ENCODE measurements at regions not wholly inside any gene's neighbourhood (a gene's known extent, or its start where the extent isn't known, plus 50 kb on each side); places are given as distances from the start of the nearest gene placed in this dataset.
"Not testable (repeated sequence)": the region's sequence is repeated elsewhere in the genome, so short reads cannot be mapped to it uniquely, and the experiment has no call there.

GRCh38 chr12:9543341-9543740, 64.4 kb downstream of the KLRB1 start:
- not testable (repeated sequence) for H3K4me1 Mint-ChIP-seq (ENCODE audit: low read depth, unreplicated experiment); H3K36me3 Mint-ChIP-seq (ENCODE audit: unreplicated experiment); H3K27me3 Mint-ChIP-seq (ENCODE audit: unreplicated experiment); H3K4me3 Mint-ChIP-seq (ENCODE audit: unreplicated experiment); DNase-seq; H3K9me3 Mint-ChIP-seq (ENCODE audit: unreplicated experiment); H3K27ac Mint-ChIP-seq (ENCODE audit: unreplicated experiment)

DNA sequence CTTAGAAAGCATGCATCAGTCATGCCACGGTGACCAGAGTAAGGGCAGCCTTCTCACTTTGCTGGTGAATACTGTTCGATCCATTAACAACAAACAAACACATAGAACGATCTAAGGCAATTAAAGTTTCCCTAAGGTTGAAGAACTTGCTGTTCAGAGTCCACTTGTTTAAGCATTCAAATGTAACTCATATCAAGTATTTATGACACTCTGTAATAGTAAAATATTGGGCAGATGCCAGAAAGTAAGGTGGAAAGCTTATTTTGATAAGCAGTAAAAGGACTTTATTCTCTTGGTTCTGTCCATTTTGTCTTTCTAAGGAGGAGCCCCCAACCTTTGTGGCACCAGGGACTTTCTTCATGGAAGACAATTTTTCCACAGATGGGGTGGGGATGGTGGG, 64.9 kb downstream of the KLRB1 start:
- H3K27ac Mint-ChIP-seq (ENCODE audit: unreplicated experiment); H3K27me3 Mint-ChIP-seq (ENCODE audit: unreplicated experiment): not testable (repeated sequence)

GRCh38 chr12:9515925-9516324, 91.8 kb downstream of the KLRB1 start:
- not testable (repeated sequence) for H3K4me3 Mint-ChIP-seq (ENCODE audit: unreplicated experiment); H3K4me1 Mint-ChIP-seq (ENCODE audit: low read depth, unreplicated experiment); H3K9me3 Mint-ChIP-seq (ENCODE audit: unreplicated experiment); H3K36me3 Mint-ChIP-seq (ENCODE audit: unreplicated experiment); DNase-seq; H3K27ac Mint-ChIP-seq (ENCODE audit: unreplicated experiment); H3K27me3 Mint-ChIP-seq (ENCODE audit: unreplicated experiment)

More for the DNA sequence above, 64.9 kb downstream of the KLRB1 start:
- not testable (repeated sequence) for DNase-seq; H3K4me3 Mint-ChIP-seq (ENCODE audit: unreplicated experiment); H3K36me3 Mint-ChIP-seq (ENCODE audit: unreplicated experiment); H3K4me1 Mint-ChIP-seq (ENCODE audit: low read depth, unreplicated experiment); H3K9me3 Mint-ChIP-seq (ENCODE audit: unreplicated experiment)

DNA sequence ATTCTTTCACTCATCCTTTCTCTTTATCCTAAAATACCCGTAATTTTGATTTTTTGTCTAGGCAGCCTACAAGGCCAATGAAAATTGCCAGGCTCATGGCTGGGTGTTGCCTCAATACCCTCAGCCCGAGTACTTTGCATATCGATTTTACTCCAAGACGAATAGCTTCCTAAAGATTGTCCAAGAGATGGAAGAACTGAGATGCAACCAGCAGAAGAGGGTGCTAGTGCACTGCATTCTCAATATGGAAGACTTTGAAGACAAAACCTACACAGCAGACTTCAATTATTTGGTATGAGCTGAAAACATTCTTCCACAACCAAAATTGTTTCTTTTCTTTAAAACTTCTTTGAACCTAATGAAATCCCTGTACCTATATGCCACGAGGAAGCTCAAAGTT, 95.0 kb downstream of the KLRB1 start:
- DNase-seq; H3K27ac Mint-ChIP-seq (ENCODE audit: unreplicated experiment); H3K9me3 Mint-ChIP-seq (ENCODE audit: unreplicated experiment); H3K4me3 Mint-ChIP-seq (ENCODE audit: unreplicated experiment); H3K27me3 Mint-ChIP-seq (ENCODE audit: unreplicated experiment); H3K4me1 Mint-ChIP-seq (ENCODE audit: low read depth, unreplicated experiment); H3K36me3 Mint-ChIP-seq (ENCODE audit: unreplicated experiment): not testable (repeated sequence)

DNA sequence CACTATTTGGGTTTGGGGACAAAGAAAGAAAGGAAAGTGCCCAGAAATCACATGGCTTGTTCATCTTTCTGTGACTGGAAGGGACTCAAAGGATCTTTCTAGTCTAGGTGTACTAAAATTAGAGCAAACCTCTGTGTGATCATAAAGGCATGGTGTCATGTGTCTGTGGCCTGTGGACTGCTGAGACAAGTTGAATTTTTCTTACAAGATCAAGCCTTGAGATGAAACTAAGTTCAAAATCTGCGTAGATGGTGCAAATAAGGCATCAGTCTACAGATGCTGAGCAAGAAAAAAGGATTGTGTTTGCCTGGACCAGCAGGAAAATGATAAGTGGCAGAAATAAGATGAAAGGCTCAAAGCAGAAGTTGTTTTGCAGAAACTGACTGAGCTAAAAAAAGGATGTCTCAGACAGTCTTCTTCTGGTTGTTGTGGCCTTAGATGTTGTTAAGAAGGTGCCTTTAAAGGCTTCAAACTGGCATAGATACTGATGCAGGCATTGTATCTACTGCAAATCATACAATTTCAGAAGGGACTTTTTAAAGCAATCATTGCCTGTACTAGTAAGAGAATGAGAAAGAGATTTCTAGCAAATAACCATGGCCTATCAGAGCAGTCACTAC, 97.2 kb downstream of the KLRB1 start:
- not testable (repeated sequence) for H3K9me3 Mint-ChIP-seq (ENCODE audit: unreplicated experiment); H3K27me3 Mint-ChIP-seq (ENCODE audit: unreplicated experiment); H3K36me3 Mint-ChIP-seq (ENCODE audit: unreplicated experiment); H3K4me3 Mint-ChIP-seq (ENCODE audit: unreplicated experiment); H3K4me1 Mint-ChIP-seq (ENCODE audit: low read depth, unreplicated experiment); H3K27ac Mint-ChIP-seq (ENCODE audit: unreplicated experiment); DNase-seq

- Mint-ChIP-seq H3K4me1 (ENCODE audit: low read depth, unreplicated experiment) (no peaks in the 10 kb centered on the region), H3K36me3 (ENCODE audit: unreplicated experiment) (no peaks in the 10 kb centered on the region), H3K27me3 (ENCODE audit: unreplicated experiment) (no peaks in the 10 kb centered on the region), H3K9me3 (ENCODE audit: unreplicated experiment) (no peaks in the 10 kb centered on the region), H3K27ac (ENCODE audit: unreplicated experiment) (no peak overlapping the region), H3K4me3 (ENCODE audit: unreplicated experiment) (no peak overlapping the region)
- no peak for DNase-seq
- TF ChIP-seq, protein P1, sequence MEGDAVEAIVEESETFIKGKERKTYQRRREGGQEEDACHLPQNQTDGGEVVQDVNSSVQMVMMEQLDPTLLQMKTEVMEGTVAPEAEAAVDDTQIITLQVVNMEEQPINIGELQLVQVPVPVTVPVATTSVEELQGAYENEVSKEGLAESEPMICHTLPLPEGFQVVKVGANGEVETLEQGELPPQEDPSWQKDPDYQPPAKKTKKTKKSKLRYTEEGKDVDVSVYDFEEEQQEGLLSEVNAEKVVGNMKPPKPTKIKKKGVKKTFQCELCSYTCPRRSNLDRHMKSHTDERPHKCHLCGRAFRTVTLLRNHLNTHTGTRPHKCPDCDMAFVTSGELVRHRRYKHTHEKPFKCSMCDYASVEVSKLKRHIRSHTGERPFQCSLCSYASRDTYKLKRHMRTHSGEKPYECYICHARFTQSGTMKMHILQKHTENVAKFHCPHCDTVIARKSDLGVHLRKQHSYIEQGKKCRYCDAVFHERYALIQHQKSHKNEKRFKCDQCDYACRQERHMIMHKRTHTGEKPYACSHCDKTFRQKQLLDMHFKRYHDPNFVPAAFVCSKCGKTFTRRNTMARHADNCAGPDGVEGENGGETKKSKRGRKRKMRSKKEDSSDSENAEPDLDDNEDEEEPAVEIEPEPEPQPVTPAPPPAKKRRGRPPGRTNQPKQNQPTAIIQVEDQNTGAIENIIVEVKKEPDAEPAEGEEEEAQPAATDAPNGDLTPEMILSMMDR (IDR thresholded peaks at IDR 0.05; ENCODE audit: partially characterized antibody, unreplicated experiment) = no peak
Observed at GRCh38 chr12:9509464-9510161, 98.1 kb downstream of the KLRB1 start.

DNA sequence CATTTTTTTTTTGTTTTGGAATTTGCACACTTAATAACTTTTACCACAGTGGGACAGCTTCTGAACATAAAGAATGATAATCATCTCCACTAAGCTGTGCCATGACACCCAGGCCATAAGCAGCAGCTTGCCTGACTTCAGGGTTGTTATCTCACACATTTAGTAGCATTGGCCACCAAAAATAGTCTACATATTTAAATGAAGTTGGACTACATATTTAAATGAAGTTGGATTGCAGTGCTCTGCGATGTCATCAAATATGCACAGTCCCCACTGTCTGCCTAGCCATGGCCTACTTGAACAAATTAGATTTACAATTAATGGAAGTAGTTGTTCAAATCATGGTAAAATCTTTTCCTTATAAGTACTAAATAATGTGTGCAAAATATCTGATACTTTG, 101.0 kb downstream of the KLRB1 start:
- Mint-ChIP-seq H3K27me3 (ENCODE audit: unreplicated experiment) (no peaks in the 10 kb centered on the region), H3K4me1 (ENCODE audit: low read depth, unreplicated experiment) (no peaks in the 10 kb centered on the region), H3K27ac (ENCODE audit: unreplicated experiment) (no peak overlapping the region), H3K4me3 (ENCODE audit: unreplicated experiment) (no peak overlapping the region), H3K9me3 (ENCODE audit: unreplicated experiment) (no peaks in the 10 kb centered on the region), H3K36me3 (ENCODE audit: unreplicated experiment) (no peaks in the 10 kb centered on the region)
- DNase-seq = no peak
- TF ChIP-seq, protein P1 (IDR thresholded peaks at IDR 0.05; ENCODE audit: partially characterized antibody, unreplicated experiment) = no peak

DNA sequence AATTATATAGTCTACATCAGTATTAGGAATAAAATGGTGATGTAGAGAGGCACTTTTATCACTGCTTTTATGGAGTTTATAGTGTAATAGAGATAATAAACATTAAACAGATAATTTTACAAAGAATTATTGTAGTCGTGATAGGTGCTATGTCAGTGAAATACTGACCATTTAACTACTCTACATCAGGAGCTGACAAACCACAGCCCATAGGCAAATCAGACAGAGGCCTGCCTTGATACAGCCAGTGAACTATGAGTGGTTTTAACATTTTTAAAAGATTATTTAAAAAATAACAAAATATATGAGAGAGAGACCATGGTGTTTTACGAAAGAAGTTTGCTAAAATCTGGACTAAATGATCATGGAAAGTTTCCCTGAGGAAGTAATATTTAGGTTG, 104.3 kb downstream of the KLRB1 start:
- not testable (repeated sequence) for H3K27ac Mint-ChIP-seq (ENCODE audit: unreplicated experiment); H3K9me3 Mint-ChIP-seq (ENCODE audit: unreplicated experiment); H3K4me1 Mint-ChIP-seq (ENCODE audit: low read depth, unreplicated experiment); H3K36me3 Mint-ChIP-seq (ENCODE audit: unreplicated experiment); DNase-seq; H3K4me3 Mint-ChIP-seq (ENCODE audit: unreplicated experiment); H3K27me3 Mint-ChIP-seq (ENCODE audit: unreplicated experiment)

DNA sequence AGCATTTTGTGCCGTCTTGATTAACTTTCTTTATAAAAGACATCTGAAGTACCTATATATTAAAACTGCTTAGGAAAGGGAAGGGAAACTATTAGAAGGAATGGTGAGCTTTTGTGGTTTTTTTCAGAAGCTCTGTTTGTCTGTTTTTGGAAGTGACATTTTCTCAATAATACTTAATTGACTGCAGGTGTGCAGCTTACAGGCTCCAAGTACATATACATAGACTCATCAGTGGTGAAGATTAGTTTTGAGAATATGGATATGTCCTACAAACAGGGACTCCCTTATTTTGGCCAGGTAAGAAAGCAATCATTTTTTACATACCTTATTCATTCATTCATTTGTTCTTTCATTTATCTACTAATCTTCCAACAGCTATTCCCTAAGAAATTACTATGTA, 104.9 kb downstream of the KLRB1 start:
- not testable (repeated sequence) for H3K27me3 Mint-ChIP-seq (ENCODE audit: unreplicated experiment); H3K36me3 Mint-ChIP-seq (ENCODE audit: unreplicated experiment); H3K9me3 Mint-ChIP-seq (ENCODE audit: unreplicated experiment); H3K27ac Mint-ChIP-seq (ENCODE audit: unreplicated experiment); H3K4me3 Mint-ChIP-seq (ENCODE audit: unreplicated experiment); H3K4me1 Mint-ChIP-seq (ENCODE audit: low read depth, unreplicated experiment); DNase-seq

GRCh38 chr12:9493325-9493724, 114.4 kb downstream of the KLRB1 start:
- H3K27ac Mint-ChIP-seq (ENCODE audit: unreplicated experiment); H3K4me1 Mint-ChIP-seq (ENCODE audit: low read depth, unreplicated experiment); DNase-seq; H3K36me3 Mint-ChIP-seq (ENCODE audit: unreplicated experiment); H3K4me3 Mint-ChIP-seq (ENCODE audit: unreplicated experiment); H3K27me3 Mint-ChIP-seq (ENCODE audit: unreplicated experiment); H3K9me3 Mint-ChIP-seq (ENCODE audit: unreplicated experiment): not testable (repeated sequence)

- not testable (repeated sequence) for H3K27ac Mint-ChIP-seq (ENCODE audit: unreplicated experiment); DNase-seq; H3K4me3 Mint-ChIP-seq (ENCODE audit: unreplicated experiment); H3K9me3 Mint-ChIP-seq (ENCODE audit: unreplicated experiment); H3K27me3 Mint-ChIP-seq (ENCODE audit: unreplicated experiment); H3K36me3 Mint-ChIP-seq (ENCODE audit: unreplicated experiment); H3K4me1 Mint-ChIP-seq (ENCODE audit: low read depth, unreplicated experiment)
Observed at GRCh38 chr12:9481289-9481688, 126.4 kb downstream of the KLRB1 start.

All from glutamatergic neuron (in vitro differentiated cells).